CD4-positive, alpha-beta memory T cell (primary cell): ENCODE measurements at regions not wholly inside any gene's neighbourhood (a gene's known extent, or its start where the extent isn't known, plus 50 kb on each side); places are given as distances from the start of the nearest gene placed in this dataset.

Experiments
- CTCF ChIA-PET: fragments of 350-600 bp; sonication (Branson Sonifier 250); formaldehyde crosslinking; loops from one replicate; lab custom pipeline; 2021; ENCODE audit warnings: inconsistent platforms; ENCODE audit not compliant: partially characterized antibody; lab: Charles Lee
- POLR2A ChIA-PET: fragments of 350-600 bp; sonication (Branson Sonifier 250); formaldehyde crosslinking; loops from one replicate; lab custom pipeline; 2021; ENCODE audit not compliant: partially characterized antibody; lab: Charles Lee
- DNase-seq, 5 donors: peaks; one replicate each; pipeline versions ENCODE4 v3.0.0 to v3.0.0-alpha.2; 2020 to 2022; ENCODE audit warnings: mixed read lengths in 1 of 5
- H3K27ac ChIP-seq: one replicate; pipeline ENCODE4 v1.7.0; 2013; ENCODE audit warnings: low read depth, low read length
- H3K27me3 ChIP-seq: 2 replicates; pipeline ENCODE4 v1.7.0; 2013; ENCODE audit warnings: mild to moderate bottlenecking, low read length, moderate library complexity; ENCODE audit not compliant: insufficient read depth
- H3K36me3 ChIP-seq: 2 replicates; pipeline ENCODE4 v1.7.0; 2013; ENCODE audit warnings: mild to moderate bottlenecking, low read length, moderate library complexity; ENCODE audit not compliant: insufficient read depth
- H3K4me1 ChIP-seq: 2 replicates; pipeline ENCODE4 v1.7.0; 2013; ENCODE audit warnings: mild to moderate bottlenecking, low read length, moderate library complexity; ENCODE audit not compliant: insufficient read depth
- H3K4me3 ChIP-seq, 2 donors: one replicate each; pipeline ENCODE4 v1.7.0; 2013; ENCODE audit warnings: low read length in 2 of 2, mild to moderate bottlenecking in 1 of 2
- H3K9me3 ChIP-seq, 2 donors: one replicate each; pipeline ENCODE4 v1.7.0; 2013; ENCODE audit warnings: low read length in 2 of 2, control low read depth in 1 of 2; ENCODE audit not compliant: control insufficient read depth in 1 of 2
- H3K27ac Mint-ChIP-seq, 7 donors: one replicate each; pipeline ENCODE4 v1.8.0; 2020 to 2021; ENCODE audit warnings: mixed read lengths in 7 of 7, mild to moderate bottlenecking in 6 of 7, inconsistent platforms in 3 of 7, moderate library complexity in 3 of 7
- H3K27me3 Mint-ChIP-seq, 2 donors: one replicate each; pipeline ENCODE4 v1.8.0; 2020 to 2021; ENCODE audit warnings: mixed read lengths in 2 of 2
- H3K36me3 Mint-ChIP-seq, 2 donors: one replicate each; pipeline ENCODE4 v1.8.0; 2020 to 2021; ENCODE audit warnings: mixed read lengths in 2 of 2, inconsistent platforms in 1 of 2, mild to moderate bottlenecking in 1 of 2
- H3K4me1 Mint-ChIP-seq, 4 donors: one replicate each; pipeline ENCODE4 v1.8.0; 2020 to 2021; ENCODE audit warnings: mixed read lengths in 4 of 4, mild to moderate bottlenecking in 1 of 4
- H3K4me3 Mint-ChIP-seq, 8 donors: one replicate each; pipeline ENCODE4 v1.8.0; 2020 to 2021; ENCODE audit warnings: mixed read lengths in 8 of 8, mild to moderate bottlenecking in 7 of 8, moderate library complexity in 6 of 8, inconsistent platforms in 3 of 8
- H3K9me3 Mint-ChIP-seq, 8 donors: one replicate each; pipeline ENCODE4 v1.8.0; 2020 to 2021; ENCODE audit warnings: mixed read lengths in 8 of 8, mild to moderate bottlenecking in 5 of 8, inconsistent platforms in 3 of 8, moderate library complexity in 1 of 8
- intact Hi-C: fragments of 100-400 bp; cut with micrococcal nuclease; formaldehyde crosslinking; loops from one replicate; pipeline ENCODE4 v1.15.1; 2023

DNA sequence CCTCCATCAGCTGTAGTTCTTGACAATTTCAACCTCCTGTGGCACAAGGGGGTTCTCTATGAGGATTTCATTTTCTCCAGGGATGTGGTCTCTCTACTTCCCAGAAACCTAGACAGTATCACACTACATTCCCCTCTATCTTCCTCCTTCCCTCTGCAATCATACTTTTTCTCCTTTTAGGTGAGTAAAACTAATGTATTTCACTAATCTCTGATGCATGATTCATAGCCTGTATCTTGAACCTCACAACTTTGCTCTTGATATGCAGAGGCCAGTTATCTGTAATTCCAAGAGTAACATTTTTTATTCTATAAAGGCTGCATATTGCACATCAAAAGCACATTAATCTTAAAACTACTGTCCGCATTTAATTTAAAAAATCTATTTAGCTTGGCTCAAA is 449.6 kb downstream of the RFPL4B start:
- ChIA-PET POLR2A (no interaction called here), CTCF (no interaction called here)
- Mint-ChIP-seq H3K4me3 (no peak overlapping the region), H3K27ac (no peak overlapping the region), H3K9me3 (peaks cover 0 to 13% (median 8%) of the 10 kb centered on the region in 8 donors), H3K4me1 (no peaks in the 10 kb centered on the region), H3K27me3 (no peaks in the 10 kb centered on the region), H3K36me3 (no peaks in the 10 kb centered on the region)
- Histone ChIP-seq H3K4me3 (no peak overlapping the region), H3K27ac (no peak overlapping the region), H3K27me3 (no peaks in the 10 kb centered on the region), H3K9me3 (no peaks in the 10 kb centered on the region), H3K4me1 (no peaks in the 10 kb centered on the region), H3K36me3 (no peaks in the 10 kb centered on the region)
- no peak for DNase-seq
- intact Hi-C loops = no loop called here

DNA sequence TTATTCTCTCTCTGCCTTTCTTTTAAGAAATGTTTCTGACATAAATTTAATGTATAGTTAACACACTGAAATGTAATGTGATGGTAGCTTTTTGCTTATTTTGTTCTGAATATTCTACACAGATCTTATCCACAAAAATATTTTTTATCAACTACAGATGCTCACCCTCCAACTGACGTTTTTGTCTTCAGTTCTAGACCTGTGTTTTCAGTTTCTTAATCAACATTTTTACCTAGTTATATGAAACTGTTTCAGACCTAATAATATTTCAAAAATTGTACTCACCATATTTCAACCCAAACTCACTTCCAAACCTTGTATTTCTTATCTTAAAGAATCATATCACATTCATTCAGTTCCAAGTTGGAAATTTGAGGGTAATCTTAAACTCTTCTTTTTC is 452.8 kb downstream of the RFPL4B start:
- Histone ChIP-seq H3K4me1 (no peaks in the 10 kb centered on the region), H3K9me3 (no peaks in the 10 kb centered on the region), H3K4me3 (no peak overlapping the region), H3K27me3 (no peaks in the 10 kb centered on the region), H3K36me3 (no peaks in the 10 kb centered on the region), H3K27ac (no peak overlapping the region)
- no peak for DNase-seq
- Mint-ChIP-seq H3K4me1 (no peaks in the 10 kb centered on the region), H3K27ac (no peak overlapping the region), H3K36me3 (no peaks in the 10 kb centered on the region), H3K4me3 (no peak overlapping the region), H3K9me3 (peaks cover 0 to 7% (median 4%) of the 10 kb centered on the region in 8 donors), H3K27me3 (no peaks in the 10 kb centered on the region)
- ChIA-PET POLR2A (no interaction called here), CTCF (no interaction called here)
- intact Hi-C loops = no loop called here

DNA sequence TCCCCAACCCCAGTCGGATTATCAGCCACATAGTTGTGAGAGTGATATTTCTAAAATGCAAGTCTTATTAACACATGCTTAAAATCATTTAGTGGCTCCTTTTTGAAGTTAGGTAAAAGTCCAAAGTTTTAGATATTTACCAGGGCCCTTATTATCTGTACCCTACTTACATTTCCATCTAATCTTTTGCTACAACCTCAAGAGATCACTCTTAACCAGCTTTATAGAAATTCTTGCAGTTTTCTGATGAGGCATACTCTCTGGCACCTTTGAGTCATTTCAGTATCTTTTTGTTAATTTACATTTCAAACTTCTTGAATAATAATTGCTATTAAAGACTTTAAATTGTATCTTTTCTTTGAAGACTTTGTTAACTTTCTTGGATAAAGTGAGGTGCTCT is 453.3 kb downstream of the RFPL4B start:
- Mint-ChIP-seq H3K9me3 (peaks cover 0 to 7% (median 3%) of the 10 kb centered on the region in 8 donors), H3K27ac (peak overlapping the region in 1 of 7 donors; percentile 77), H3K4me1 (no peaks in the 10 kb centered on the region), H3K27me3 (no peaks in the 10 kb centered on the region), H3K36me3 (no peaks in the 10 kb centered on the region), H3K4me3 (no peak overlapping the region)
- DNase-seq = no peak
- Histone ChIP-seq H3K4me1 (no peaks in the 10 kb centered on the region), H3K9me3 (no peaks in the 10 kb centered on the region), H3K4me3 (no peak overlapping the region), H3K27ac (no peak overlapping the region), H3K36me3 (no peaks in the 10 kb centered on the region), H3K27me3 (no peaks in the 10 kb centered on the region)
- intact Hi-C loops = no loop called here
- POLR2A ChIA-PET = no interaction called here
- CTCF ChIA-PET = no interaction called here

DNA sequence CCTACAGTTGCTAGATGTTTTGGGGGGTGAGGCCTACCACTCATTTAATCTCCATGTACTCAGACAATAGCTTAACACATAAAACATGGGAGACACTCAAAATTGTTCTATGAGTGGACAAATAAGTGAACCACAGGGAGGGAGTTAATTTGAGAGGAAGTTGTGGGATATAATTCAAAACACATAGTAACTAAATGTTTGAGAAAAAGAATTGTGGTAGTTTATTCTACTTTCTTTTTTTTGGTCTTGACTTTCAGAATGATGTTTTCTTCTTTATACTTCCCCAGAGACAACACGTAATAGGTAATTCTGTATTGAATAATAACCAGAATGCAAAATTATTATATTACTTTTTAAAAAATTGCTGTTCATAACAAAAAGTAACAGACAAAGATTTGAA is 453.8 kb downstream of the RFPL4B start:
- no peak for DNase-seq
- Histone ChIP-seq H3K27ac (no peak overlapping the region), H3K4me1 (no peaks in the 10 kb centered on the region), H3K4me3 (no peak overlapping the region), H3K9me3 (no peaks in the 10 kb centered on the region), H3K36me3 (no peaks in the 10 kb centered on the region), H3K27me3 (no peaks in the 10 kb centered on the region)
- Mint-ChIP-seq H3K4me1 (no peaks in the 10 kb centered on the region), H3K27ac (no peak overlapping the region), H3K9me3 (peaks cover 0 to 7% (median 4%) of the 10 kb centered on the region in 8 donors), H3K27me3 (no peaks in the 10 kb centered on the region), H3K36me3 (no peaks in the 10 kb centered on the region), H3K4me3 (no peak overlapping the region)
- ChIA-PET POLR2A (no interaction called here), CTCF (no interaction called here)
- intact Hi-C loops = no loop called here

DNA sequence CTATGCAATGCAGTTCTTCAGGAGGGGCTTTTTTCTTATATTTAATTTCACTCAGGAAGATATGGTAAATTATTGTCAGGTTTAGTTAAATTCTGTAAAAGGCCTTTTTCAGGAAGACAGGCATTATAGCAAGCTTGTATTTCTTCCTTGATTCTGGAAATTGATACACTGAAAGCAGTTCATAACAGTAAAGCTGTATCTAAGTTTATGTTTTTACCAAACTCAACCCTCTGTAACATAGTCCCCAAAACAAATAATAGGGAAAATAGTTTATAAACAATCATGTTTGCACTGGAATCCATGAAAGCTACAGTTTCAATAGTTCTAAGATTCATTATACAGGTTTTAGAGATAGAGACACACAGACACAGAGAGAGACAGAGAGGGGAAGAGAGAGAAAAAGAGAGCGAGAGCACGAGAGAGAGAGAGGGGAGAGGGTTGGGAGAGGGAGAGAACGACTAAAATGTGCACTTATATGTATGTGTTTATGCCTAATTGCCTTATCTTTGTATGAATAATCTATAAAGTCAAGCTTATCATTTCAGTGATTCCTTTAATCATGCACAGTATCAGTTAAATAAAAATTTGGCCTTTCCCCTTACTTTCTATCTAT is 454.4 kb downstream of the RFPL4B start:
- no peak overlapping the region for H3K27ac Mint-ChIP-seq
- H3K27me3 ChIP-seq = no peaks in the 10 kb centered on the region
- DNase-seq = no peak
- no peak overlapping the region for H3K27ac ChIP-seq
- no peak overlapping the region for H3K4me3 Mint-ChIP-seq
- no peaks in the 10 kb centered on the region for H3K4me1 ChIP-seq
- POLR2A ChIA-PET = no interaction called here
- intact Hi-C loops = no loop called here
- H3K36me3 ChIP-seq = no peaks in the 10 kb centered on the region
- no peaks in the 10 kb centered on the region for H3K9me3 ChIP-seq
- no peak overlapping the region for H3K4me3 ChIP-seq
- no peaks in the 10 kb centered on the region for H3K4me1 Mint-ChIP-seq
- CTCF ChIA-PET = no interaction called here
- no peaks in the 10 kb centered on the region for H3K36me3 Mint-ChIP-seq
- peaks cover 0 to 6% (median 3%) of the 10 kb centered on the region in 8 donors for H3K9me3 Mint-ChIP-seq
- no peaks in the 10 kb centered on the region for H3K27me3 Mint-ChIP-seq

DNA sequence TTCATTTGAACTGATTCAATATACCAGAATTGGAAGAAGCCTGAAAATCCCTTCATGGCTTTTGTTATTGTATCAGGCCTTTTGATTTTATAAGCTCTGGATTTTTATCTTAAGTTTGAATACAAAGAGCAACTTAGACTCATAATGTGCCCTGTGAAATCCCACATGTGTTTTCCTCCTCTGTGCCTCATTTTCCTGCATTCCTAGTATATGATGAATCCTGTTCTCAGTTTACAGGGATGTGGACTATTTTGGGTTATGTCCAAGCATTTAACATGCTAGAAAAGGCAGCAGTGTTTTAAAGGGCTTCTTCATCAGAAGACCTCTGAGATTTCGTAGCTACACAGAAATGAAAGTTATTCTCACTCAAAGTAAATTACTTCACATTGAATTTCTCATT is 455.0 kb downstream of the RFPL4B start:
- H3K27ac ChIP-seq = no peak overlapping the region
- no peak overlapping the region for H3K4me3 ChIP-seq
- H3K27me3 ChIP-seq = no peaks in the 10 kb centered on the region
- no peak for DNase-seq
- Mint-ChIP-seq H3K27me3 (no peaks in the 10 kb centered on the region), H3K4me3 (no peak overlapping the region), H3K4me1 (no peaks in the 10 kb centered on the region), H3K27ac (no peak overlapping the region), H3K36me3 (no peaks in the 10 kb centered on the region), H3K9me3 (peaks cover 0 to 4% (median 1%) of the 10 kb centered on the region in 8 donors)
- ChIA-PET CTCF (no interaction called here), POLR2A (no interaction called here)
- H3K36me3 ChIP-seq = no peaks in the 10 kb centered on the region
- intact Hi-C loops = no loop called here
- H3K4me1 ChIP-seq = no peaks in the 10 kb centered on the region
- no peaks in the 10 kb centered on the region for H3K9me3 ChIP-seq

DNA sequence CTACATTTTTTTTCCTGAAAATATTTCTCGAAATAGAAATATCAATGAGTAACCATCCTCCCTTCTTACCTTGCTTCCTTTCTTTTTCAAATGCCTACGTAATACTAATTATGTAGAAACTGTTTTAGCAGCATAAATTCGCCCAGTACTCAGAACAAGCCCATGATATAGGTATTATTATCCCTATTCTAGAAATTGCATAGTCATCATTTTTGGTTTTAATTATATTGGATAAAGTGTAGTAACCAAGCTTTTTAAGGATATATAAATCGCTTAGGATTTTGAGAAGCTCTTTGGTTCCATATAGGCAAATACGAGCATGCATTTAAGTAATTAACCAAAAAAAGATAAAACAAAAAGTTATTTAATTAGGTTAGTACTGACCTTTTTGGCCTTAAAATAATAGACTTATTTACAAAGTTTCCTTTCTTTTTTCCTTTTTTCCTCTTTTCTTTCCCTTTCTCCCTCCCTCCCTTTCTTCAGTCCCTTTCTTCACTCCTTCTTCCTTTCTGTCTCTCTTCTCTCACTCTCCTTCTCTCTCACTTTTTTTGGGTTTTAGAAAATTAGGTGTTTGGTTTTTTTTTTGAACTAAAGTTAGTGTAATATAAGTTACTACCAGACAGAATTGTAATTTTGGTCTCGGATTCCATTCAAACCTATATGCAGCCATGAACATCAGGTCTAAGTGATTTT is 457.7 kb downstream of the RFPL4B start:
- H3K9me3 Mint-ChIP-seq = peaks cover 0 to 4% (median under 1%) of the 10 kb centered on the region in 8 donors
- H3K27me3 ChIP-seq = no peaks in the 10 kb centered on the region
- H3K27ac ChIP-seq = no peak overlapping the region
- H3K36me3 ChIP-seq = no peaks in the 10 kb centered on the region
- H3K27me3 Mint-ChIP-seq = no peaks in the 10 kb centered on the region
- intact Hi-C loops = no loop called here
- H3K4me3 Mint-ChIP-seq = no peak overlapping the region
- no peaks in the 10 kb centered on the region for H3K4me1 ChIP-seq
- H3K36me3 Mint-ChIP-seq = no peaks in the 10 kb centered on the region
- ChIA-PET CTCF (no interaction called here), POLR2A (no interaction called here)
- no peak for DNase-seq
- H3K4me1 Mint-ChIP-seq = no peaks in the 10 kb centered on the region
- H3K9me3 ChIP-seq = no peaks in the 10 kb centered on the region
- H3K27ac Mint-ChIP-seq = no peak overlapping the region
- no peak overlapping the region for H3K4me3 ChIP-seq
